ENCODE measurements at regions not wholly inside any gene's neighbourhood (a gene's known extent, or its start where the extent isn't known, plus 50 kb on each side); places are given as distances from the start of the nearest gene placed in this dataset.

DNA sequence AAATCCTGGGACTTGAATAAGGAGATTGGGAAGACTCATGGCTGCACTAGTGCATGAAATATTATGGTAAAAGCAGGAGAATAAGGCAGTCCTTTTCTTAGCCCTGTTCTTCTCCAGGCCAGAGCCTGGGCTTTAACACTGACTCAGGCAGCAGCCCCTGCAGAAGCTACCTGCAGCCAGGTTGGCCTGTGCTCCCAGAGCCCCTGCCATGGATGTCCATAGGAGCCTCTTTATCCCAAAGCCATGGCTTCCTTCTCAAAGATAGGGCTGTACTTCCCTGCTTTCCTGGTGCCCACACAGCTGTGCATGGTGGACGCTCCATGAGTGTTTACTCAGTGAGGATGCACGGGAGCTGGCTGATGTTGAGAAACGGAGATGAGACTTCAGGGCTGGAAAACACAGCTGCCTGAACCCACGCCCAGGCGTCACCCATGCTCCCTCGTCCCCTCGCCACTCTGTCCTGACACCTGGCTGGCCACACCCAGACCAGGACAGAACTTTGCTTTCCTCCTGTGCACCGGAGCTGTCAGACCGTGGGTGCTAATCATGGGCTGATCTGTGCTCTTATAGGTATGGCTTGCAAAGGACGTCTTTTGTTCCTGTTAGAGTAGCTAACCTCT is 135.5 kb downstream of the GLI2 start:
- Histone ChIP-seq H4K20me1 (ENCODE audit: low read length) (no peaks in the 10 kb centered on the region), H3K27ac (ENCODE audit: low read length) (no peak overlapping the region), H2AFZ (ENCODE audit: low read length) (no peak overlapping the region), H3K9ac (ENCODE audit: low read length) (no peak overlapping the region), H3K9me2 (replicated peaks; ENCODE audit: low read length) (no peaks in the 10 kb centered on the region), H3K36me3 (ENCODE audit: low read depth, low read length) (no peaks in the 10 kb centered on the region), H3K4me2 (ENCODE audit: low read length) (no peak overlapping the region), H3K79me2 (ENCODE audit: low read length) (no peaks in the 10 kb centered on the region), H3F3A (ENCODE audit: low read length, unreplicated experiment) (no peaks in the 10 kb centered on the region), H3K4me3 (ENCODE audit: low read length) (no peak overlapping the region), H3K4me1 (ENCODE audit: insufficient read depth, low read length) (peaks cover 11% of the 10 kb centered on the region), H3K9me3 (ENCODE audit: low read length) (no peaks in the 10 kb centered on the region), H3K27me3 (ENCODE audit: low read length) (no peaks in the 10 kb centered on the region)
- intact Hi-C loops (cut with micrococcal nuclease), result no loop called here
- DNase-seq, result no peak
- no peak for TF ChIP-seq EZH2 (IDR thresholded peaks at IDR 0.05; ENCODE audit: low read length, unreplicated experiment)
- TF ChIP-seq, protein P1, sequence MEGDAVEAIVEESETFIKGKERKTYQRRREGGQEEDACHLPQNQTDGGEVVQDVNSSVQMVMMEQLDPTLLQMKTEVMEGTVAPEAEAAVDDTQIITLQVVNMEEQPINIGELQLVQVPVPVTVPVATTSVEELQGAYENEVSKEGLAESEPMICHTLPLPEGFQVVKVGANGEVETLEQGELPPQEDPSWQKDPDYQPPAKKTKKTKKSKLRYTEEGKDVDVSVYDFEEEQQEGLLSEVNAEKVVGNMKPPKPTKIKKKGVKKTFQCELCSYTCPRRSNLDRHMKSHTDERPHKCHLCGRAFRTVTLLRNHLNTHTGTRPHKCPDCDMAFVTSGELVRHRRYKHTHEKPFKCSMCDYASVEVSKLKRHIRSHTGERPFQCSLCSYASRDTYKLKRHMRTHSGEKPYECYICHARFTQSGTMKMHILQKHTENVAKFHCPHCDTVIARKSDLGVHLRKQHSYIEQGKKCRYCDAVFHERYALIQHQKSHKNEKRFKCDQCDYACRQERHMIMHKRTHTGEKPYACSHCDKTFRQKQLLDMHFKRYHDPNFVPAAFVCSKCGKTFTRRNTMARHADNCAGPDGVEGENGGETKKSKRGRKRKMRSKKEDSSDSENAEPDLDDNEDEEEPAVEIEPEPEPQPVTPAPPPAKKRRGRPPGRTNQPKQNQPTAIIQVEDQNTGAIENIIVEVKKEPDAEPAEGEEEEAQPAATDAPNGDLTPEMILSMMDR (conservative IDR thresholded peaks at IDR 0.05; ENCODE audit: low read depth, low read length), result no peak
- TF ChIP-seq EZH2phosphoT487 (IDR thresholded peaks at IDR 0.05; ENCODE audit: borderline replicate concordance, low read length), result no peak
- no peak for ATAC-seq
- POLR2A ChIA-PET (ENCODE audit: unreplicated experiment), result no interaction called here
- no TSS peak for BruUV-seq (replicated peaks)
- CTCF ChIA-PET, result no interaction called here

DNA sequence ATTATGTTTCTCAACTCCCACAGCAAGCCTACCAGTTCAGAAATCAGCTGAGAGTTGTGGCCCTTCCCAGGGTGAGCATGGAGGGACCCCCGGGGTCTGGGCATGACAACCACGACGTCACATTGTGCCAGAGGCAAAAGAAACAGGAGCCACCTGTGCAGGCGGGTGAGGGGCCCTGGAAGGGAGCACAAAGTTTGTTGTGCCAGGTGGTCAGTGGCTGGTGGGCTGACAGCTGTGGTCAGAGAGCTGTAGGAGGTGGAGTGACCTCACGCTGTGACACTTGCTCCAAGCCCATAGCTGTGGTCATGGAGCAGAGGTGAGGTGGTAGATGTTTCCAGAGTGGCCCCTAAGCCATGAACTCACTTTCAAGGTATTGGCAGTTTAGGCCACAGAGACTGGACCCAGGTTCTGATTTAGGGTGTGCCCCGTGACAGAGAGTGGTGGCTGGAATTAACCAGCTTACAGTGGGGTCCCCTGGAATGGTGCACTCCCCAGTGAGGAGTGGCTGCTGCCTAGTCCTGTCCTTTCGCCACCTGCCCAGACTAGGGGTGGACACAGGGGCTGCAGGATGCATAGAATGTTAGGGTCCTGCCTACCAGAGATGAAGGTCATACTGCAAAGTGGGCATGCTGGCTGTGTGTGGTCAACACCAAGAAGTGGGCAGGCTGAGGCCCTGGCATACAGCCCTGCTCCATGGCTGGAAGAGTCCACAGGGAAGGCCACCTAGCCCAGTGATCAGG is 136.4 kb downstream of the GLI2 start:
- Histone ChIP-seq H3K4me1 (ENCODE audit: insufficient read depth, low read length) (peaks cover 6% of the 10 kb centered on the region), H3K9me2 (replicated peaks; ENCODE audit: low read length) (no peaks in the 10 kb centered on the region), H4K20me1 (ENCODE audit: low read length) (no peaks in the 10 kb centered on the region), H3K27me3 (ENCODE audit: low read length) (no peaks in the 10 kb centered on the region), H3K79me2 (ENCODE audit: low read length) (no peaks in the 10 kb centered on the region), H3K9ac (ENCODE audit: low read length) (no peak overlapping the region), H3K4me3 (ENCODE audit: low read length) (no peak overlapping the region), H3F3A (ENCODE audit: low read length, unreplicated experiment) (no peaks in the 10 kb centered on the region), H3K36me3 (ENCODE audit: low read depth, low read length) (no peaks in the 10 kb centered on the region), H3K4me2 (ENCODE audit: low read length) (no peak overlapping the region), H3K27ac (ENCODE audit: low read length) (no peak overlapping the region), H3K9me3 (ENCODE audit: low read length) (no peaks in the 10 kb centered on the region), H2AFZ (ENCODE audit: low read length) (no peak overlapping the region)
- no peak for DNase-seq
- BruUV-seq (replicated peaks), result no TSS peak
- CTCF ChIA-PET, result no interaction called here
- intact Hi-C loops (cut with micrococcal nuclease), result no loop called here
- TF ChIP-seq EZH2phosphoT487 (IDR thresholded peaks at IDR 0.05; ENCODE audit: borderline replicate concordance, low read length) (no peak), EZH2 (IDR thresholded peaks at IDR 0.05; ENCODE audit: low read length, unreplicated experiment) (no peak)
- TF ChIP-seq, protein P1 (conservative IDR thresholded peaks at IDR 0.05; ENCODE audit: low read depth, low read length), result no peak
- POLR2A ChIA-PET (ENCODE audit: unreplicated experiment), result no interaction called here
- no peak for ATAC-seq

Measured in PC-3 (cell line).